ENCODE measurements at regions not wholly inside any gene's neighbourhood (a gene's known extent, or its start where the extent isn't known, plus 50 kb on each side); places are given as distances from the start of the nearest gene placed in this dataset.

GRCh38 chr5:171624396-171624795 is 161.2 kb upstream of the SMIM23 start:
- peaks cover 4% of the 10 kb centered on the region for H3K4me1 Mint-ChIP-seq
- H3K27me3 Mint-ChIP-seq: peaks cover 13% of the 10 kb centered on the region
- DNase-seq (no peak), ATAC-seq (ENCODE audit: low read depth) (no peak)
- POLR2A ChIA-PET: no interaction called here
- no peaks in the 10 kb centered on the region for H3K36me3 Mint-ChIP-seq
- H3K4me3 Mint-ChIP-seq: no peak overlapping the region
- H3K9me3 Mint-ChIP-seq: no peaks in the 10 kb centered on the region
- H3K27ac Mint-ChIP-seq: no peak overlapping the region

GRCh38 chr5:171625646-171626045 is 160.0 kb upstream of the SMIM23 start:
- Mint-ChIP-seq H3K36me3 (no peaks in the 10 kb centered on the region), H3K4me1 (peaks cover 4% of the 10 kb centered on the region), H3K9me3 (no peaks in the 10 kb centered on the region), H3K27me3 (peaks cover 18% of the 10 kb centered on the region), H3K27ac (no peak overlapping the region), H3K4me3 (no peak overlapping the region)
- DNase-seq: no peak
- ATAC-seq (ENCODE audit: low read depth): no peak
- POLR2A ChIA-PET: no interaction called here

DNA sequence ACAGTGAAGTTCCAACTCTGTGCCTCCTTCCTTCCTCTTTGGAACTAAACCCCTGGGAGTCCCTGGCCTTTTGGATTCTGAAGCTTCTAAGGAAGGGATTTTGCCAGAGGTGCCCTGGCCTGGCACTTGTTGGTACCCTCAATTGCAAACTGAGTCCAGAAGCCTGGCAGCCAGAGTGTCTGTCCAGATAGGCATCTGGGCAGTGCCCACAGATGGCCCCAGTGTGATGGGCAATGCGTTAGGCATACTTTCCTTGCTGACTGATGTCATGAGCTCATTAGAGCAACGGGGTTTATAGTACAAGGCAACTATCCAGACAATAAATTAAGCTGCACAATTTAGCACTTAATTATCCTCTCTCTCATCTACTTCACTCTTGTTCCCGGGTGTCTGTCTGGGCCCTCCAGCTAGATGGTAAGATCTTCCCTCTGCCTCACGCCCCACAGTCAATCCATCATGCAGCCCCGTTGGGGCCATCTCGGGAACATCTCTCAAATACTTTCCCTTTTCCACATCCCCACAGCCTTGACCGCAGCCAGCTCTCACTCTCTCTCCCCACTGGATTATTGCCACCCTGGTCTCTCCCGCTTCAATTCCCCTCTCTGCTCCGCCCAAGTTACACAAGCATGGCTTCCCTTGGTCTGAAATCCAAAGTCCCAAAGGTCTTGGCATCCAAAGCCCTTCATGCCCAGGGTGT is 157.5 kb upstream of the SMIM23 start:
- POLR2A ChIA-PET: no interaction called here
- no peak overlapping the region for H3K4me3 Mint-ChIP-seq
- H3K27me3 Mint-ChIP-seq: peaks cover 28% of the 10 kb centered on the region
- H3K9me3 Mint-ChIP-seq: no peaks in the 10 kb centered on the region
- no peaks in the 10 kb centered on the region for H3K36me3 Mint-ChIP-seq
- ATAC-seq (ENCODE audit: low read depth) (no peak), DNase-seq (no peak)
- H3K27ac Mint-ChIP-seq: no peak overlapping the region
- H3K4me1 Mint-ChIP-seq: no peaks in the 10 kb centered on the region

- Mint-ChIP-seq H3K27me3 (peaks cover 31% of the 10 kb centered on the region), H3K4me3 (no peak overlapping the region), H3K9me3 (no peaks in the 10 kb centered on the region), H3K4me1 (no peaks in the 10 kb centered on the region), H3K36me3 (no peaks in the 10 kb centered on the region), H3K27ac (no peak overlapping the region)
- POLR2A ChIA-PET: no interaction called here
- ATAC-seq (ENCODE audit: low read depth): no peak
- no peak for DNase-seq
Measured at GRCh38 chr5:171628633-171628974, 157.0 kb upstream of the SMIM23 start.

GRCh38 chr5:171629221-171629620 is 156.4 kb upstream of the SMIM23 start:
- ATAC-seq (ENCODE audit: low read depth) (no peak), DNase-seq (no peak)
- H3K4me1 Mint-ChIP-seq: no peaks in the 10 kb centered on the region
- peaks cover 34% of the 10 kb centered on the region for H3K27me3 Mint-ChIP-seq
- H3K27ac Mint-ChIP-seq: no peak overlapping the region
- H3K36me3 Mint-ChIP-seq: no peaks in the 10 kb centered on the region
- no peak overlapping the region for H3K4me3 Mint-ChIP-seq
- POLR2A ChIA-PET: no interaction called here
- no peaks in the 10 kb centered on the region for H3K9me3 Mint-ChIP-seq

- Mint-ChIP-seq H3K27ac (no peak overlapping the region), H3K4me1 (no peaks in the 10 kb centered on the region), H3K4me3 (no peak overlapping the region), H3K9me3 (no peaks in the 10 kb centered on the region), H3K36me3 (no peaks in the 10 kb centered on the region), H3K27me3 (peaks cover 34% of the 10 kb centered on the region)
- DNase-seq (peak; percentile 31), ATAC-seq (ENCODE audit: low read depth) (no peak)
- POLR2A ChIA-PET: no interaction called here
Measured at GRCh38 chr5:171629628-171630349, 155.8 kb upstream of the SMIM23 start.

DNA sequence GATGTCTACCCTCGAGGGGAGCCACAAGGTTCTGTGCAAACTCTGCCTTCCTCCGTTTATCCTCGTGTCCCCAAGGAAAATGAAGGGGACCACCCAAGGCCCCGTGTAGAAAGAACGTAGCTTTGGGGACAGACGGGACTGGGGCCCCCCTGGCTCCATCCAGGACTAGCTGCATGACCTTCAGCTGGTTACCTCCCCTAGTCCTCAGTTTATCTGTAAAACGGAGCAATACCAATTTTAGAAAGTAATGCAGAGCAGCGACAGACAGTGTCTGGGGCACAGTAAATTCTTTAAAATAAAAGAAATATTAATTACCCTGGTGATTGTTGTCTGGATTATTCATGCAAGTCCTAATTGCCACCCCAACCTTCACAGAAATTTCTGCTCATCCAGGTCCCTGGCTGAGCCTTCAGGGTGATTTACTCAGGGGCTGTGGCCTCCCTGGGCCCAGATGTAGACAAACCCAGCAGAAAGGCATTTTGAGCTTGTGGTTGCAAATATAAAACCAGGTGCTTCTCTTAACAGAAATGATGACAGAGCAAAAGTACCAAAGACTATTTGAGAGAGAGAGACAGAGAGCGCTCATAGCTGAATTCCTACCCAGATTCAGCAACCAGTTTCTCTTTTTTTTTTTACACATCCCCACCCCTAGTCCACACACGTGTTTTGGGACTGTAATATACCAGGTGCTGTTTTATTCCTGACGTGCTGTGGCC is 155.1 kb upstream of the SMIM23 start:
- Mint-ChIP-seq H3K4me1 (no peaks in the 10 kb centered on the region), H3K36me3 (no peaks in the 10 kb centered on the region), H3K27ac (no peak overlapping the region), H3K9me3 (no peaks in the 10 kb centered on the region), H3K27me3 (peaks cover 37% of the 10 kb centered on the region), H3K4me3 (no peak overlapping the region)
- POLR2A ChIA-PET: no interaction called here
- ATAC-seq (ENCODE audit: low read depth): no peak
- no peak for DNase-seq

GRCh38 chr5:171632616-171633015 is 153.0 kb upstream of the SMIM23 start:
- Mint-ChIP-seq H3K4me3 (no peak overlapping the region), H3K4me1 (no peaks in the 10 kb centered on the region), H3K9me3 (no peaks in the 10 kb centered on the region), H3K27ac (no peak overlapping the region), H3K36me3 (no peaks in the 10 kb centered on the region), H3K27me3 (peaks cover 41% of the 10 kb centered on the region)
- POLR2A ChIA-PET: no interaction called here
- DNase-seq: no peak
- ATAC-seq (ENCODE audit: low read depth): no peak

DNA sequence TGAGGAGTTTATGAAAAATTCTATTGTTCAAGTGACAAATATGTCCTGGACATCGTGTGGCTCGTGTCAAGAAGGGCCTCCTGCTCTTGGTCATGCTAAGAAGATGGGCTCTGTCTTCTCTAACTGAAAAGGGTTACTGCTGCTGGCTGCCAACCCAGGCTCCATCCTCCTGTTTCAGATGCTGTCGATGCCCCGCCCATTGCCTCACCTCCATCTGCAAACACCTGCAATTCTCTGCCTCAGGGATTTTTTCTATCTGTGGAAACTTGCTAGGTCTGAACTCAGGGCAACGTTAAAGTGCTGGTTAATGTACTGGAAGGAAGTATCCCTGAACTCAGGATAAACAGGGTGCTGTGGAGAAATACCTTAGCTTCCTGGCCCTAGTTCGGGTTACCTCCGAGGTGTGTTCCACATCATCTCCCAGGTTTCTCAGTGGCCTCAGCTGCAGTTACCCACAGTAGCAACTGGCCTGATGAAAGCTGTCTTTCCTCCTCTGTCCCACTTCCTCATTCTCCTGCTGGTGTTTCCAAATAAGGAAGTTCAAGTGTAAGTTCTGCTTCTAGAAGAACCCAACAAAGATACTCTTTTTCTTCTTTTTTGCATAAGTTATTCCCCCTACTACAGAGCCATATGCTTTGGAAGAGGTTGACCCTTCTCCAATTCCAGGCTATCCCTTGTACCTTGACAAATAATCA is 151.7 kb upstream of the SMIM23 start:
- no peak for ATAC-seq (ENCODE audit: low read depth)
- Mint-ChIP-seq H3K4me1 (no peaks in the 10 kb centered on the region), H3K9me3 (no peaks in the 10 kb centered on the region), H3K27me3 (peaks cover 37% of the 10 kb centered on the region), H3K36me3 (no peaks in the 10 kb centered on the region), H3K27ac (no peak overlapping the region), H3K4me3 (no peak overlapping the region)
- POLR2A ChIA-PET: no interaction called here
- DNase-seq: no peak

DNA sequence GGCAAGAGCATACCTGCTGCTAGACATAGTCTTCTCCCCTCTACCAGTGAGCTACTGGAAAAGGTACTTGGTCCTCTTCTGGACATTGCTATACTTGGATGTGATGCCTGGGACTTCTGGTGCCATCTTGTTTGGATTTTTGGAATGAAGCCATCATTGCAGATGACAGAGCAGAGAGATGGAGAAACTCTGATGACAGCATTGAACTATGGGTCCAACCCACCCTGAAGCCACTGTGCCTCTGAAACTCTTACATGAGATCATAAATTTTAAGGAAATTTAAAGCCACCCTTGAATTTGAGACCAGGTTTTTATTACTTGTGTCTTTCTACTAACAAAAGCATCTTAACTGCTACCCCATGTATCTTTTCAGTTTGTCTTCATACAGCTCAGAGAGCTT is 151.1 kb upstream of the SMIM23 start:
- Mint-ChIP-seq H3K27me3 (peaks cover 37% of the 10 kb centered on the region), H3K27ac (no peak overlapping the region), H3K4me3 (no peak overlapping the region), H3K36me3 (no peaks in the 10 kb centered on the region), H3K9me3 (no peaks in the 10 kb centered on the region), H3K4me1 (no peaks in the 10 kb centered on the region)
- POLR2A ChIA-PET: no interaction called here
- no peak for ATAC-seq (ENCODE audit: low read depth)
- no peak for DNase-seq

DNA sequence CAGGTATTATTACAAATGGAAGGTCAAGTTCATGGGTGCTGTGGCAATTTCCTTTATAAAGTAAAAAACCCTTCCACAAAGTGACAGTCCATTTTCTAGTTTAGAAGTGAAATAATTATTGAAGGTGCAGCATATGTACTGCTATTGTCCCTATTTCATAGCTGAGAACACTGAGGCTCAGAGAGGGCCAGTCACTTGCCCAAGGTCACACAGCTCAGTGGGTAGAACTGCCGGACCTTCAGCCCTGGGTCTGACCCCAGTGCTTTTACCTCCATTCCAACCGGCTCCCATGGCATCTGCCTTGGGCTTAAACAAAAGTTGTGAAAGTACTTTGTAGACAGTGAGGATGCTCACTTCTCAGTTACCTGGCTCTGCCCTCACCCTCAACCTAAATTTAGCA is 150.6 kb upstream of the SMIM23 start:
- H3K9me3 Mint-ChIP-seq: no peaks in the 10 kb centered on the region
- peaks cover 35% of the 10 kb centered on the region for H3K27me3 Mint-ChIP-seq
- H3K4me3 Mint-ChIP-seq: no peak overlapping the region
- no peak overlapping the region for H3K27ac Mint-ChIP-seq
- no peaks in the 10 kb centered on the region for H3K4me1 Mint-ChIP-seq
- no peaks in the 10 kb centered on the region for H3K36me3 Mint-ChIP-seq
- DNase-seq: no peak
- ATAC-seq (ENCODE audit: low read depth): no peak
- POLR2A ChIA-PET: no interaction called here

GRCh38 chr5:171635561-171636245 is 149.9 kb upstream of the SMIM23 start:
- POLR2A ChIA-PET: no interaction called here
- Mint-ChIP-seq H3K27me3 (peaks cover 29% of the 10 kb centered on the region), H3K27ac (no peak overlapping the region), H3K4me3 (no peak overlapping the region), H3K4me1 (no peaks in the 10 kb centered on the region), H3K9me3 (no peaks in the 10 kb centered on the region), H3K36me3 (no peaks in the 10 kb centered on the region)
- ATAC-seq (ENCODE audit: low read depth) (no peak), DNase-seq (no peak)

- no peak overlapping the region for H3K27ac Mint-ChIP-seq
- H3K9me3 Mint-ChIP-seq: no peaks in the 10 kb centered on the region
- no peak for ATAC-seq (ENCODE audit: low read depth)
- DNase-seq: no peak
- H3K4me1 Mint-ChIP-seq: no peaks in the 10 kb centered on the region
- POLR2A ChIA-PET: no interaction called here
- peaks cover 19% of the 10 kb centered on the region for H3K27me3 Mint-ChIP-seq
- no peaks in the 10 kb centered on the region for H3K36me3 Mint-ChIP-seq
- no peak overlapping the region for H3K4me3 Mint-ChIP-seq
Measured at GRCh38 chr5:171637811-171638210, 147.8 kb upstream of the SMIM23 start.

Data from activated naive CD8-positive, alpha-beta T cell treated with anti-CD3 and anti-CD28 coated beads, Interleukin-2, amount 10 ng/mL, durations not matched to agents 7 days and 5 days (primary cell).